ENCODE measurements at regions not wholly inside any gene's neighbourhood (a gene's known extent, or its start where the extent isn't known, plus 50 kb on each side); places are given as distances from the start of the nearest gene placed in this dataset.
"Not testable (repeated sequence)": the region's sequence is repeated elsewhere in the genome, so short reads cannot be mapped to it uniquely, and the experiment has no call there.

- Histone ChIP-seq H3K9ac (ENCODE audit: low read length) (no peak overlapping the region), H3K4me3 (ENCODE audit: low read depth, low read length) (no peak overlapping the region), H3K36me3 (ENCODE audit: control insufficient read depth, insufficient read depth, low read length) (no peaks in the 10 kb centered on the region), H3K27ac (ENCODE audit: low read depth, low read length) (no peak overlapping the region), H3K9me3 (ENCODE audit: control insufficient read depth, insufficient read depth, low read depth, low read length) (peaks cover 14% of the 10 kb centered on the region), H3K27me3 (ENCODE audit: control insufficient read depth, insufficient read depth, low read length) (no peaks in the 10 kb centered on the region), H3K4me1 (ENCODE audit: control insufficient read depth, insufficient read depth, low read length) (0 out of 2 replicates have a peak, but pooled peaks cover 7% of the 10 kb centered on the region)
Measured at GRCh38 chr5:166286832-166287231, 2004.6 kb upstream of the WWC1 start.

- Histone ChIP-seq H3K36me3 (ENCODE audit: control insufficient read depth, insufficient read depth, low read length) (no peaks in the 10 kb centered on the region), H3K4me3 (ENCODE audit: low read depth, low read length) (no peak overlapping the region), H3K27ac (ENCODE audit: low read depth, low read length) (no peak overlapping the region), H3K27me3 (ENCODE audit: control insufficient read depth, insufficient read depth, low read length) (no peaks in the 10 kb centered on the region), H3K9me3 (ENCODE audit: control insufficient read depth, insufficient read depth, low read depth, low read length) (peaks cover 14% of the 10 kb centered on the region), H3K4me1 (ENCODE audit: control insufficient read depth, insufficient read depth, low read length) (0 out of 2 replicates have a peak, but pooled peaks cover 7% of the 10 kb centered on the region), H3K9ac (ENCODE audit: low read length) (no peak overlapping the region)
Measured at GRCh38 chr5:166287866-166288265, 2003.6 kb upstream of the WWC1 start.

GRCh38 chr5:166291800-166292199 lies 1999.6 kb upstream of the WWC1 start:
- H3K27me3 ChIP-seq (ENCODE audit: control insufficient read depth, insufficient read depth, low read length); H3K4me1 ChIP-seq (ENCODE audit: control insufficient read depth, insufficient read depth, low read length); H3K4me3 ChIP-seq (ENCODE audit: low read depth, low read length); H3K27ac ChIP-seq (ENCODE audit: low read depth, low read length); H3K36me3 ChIP-seq (ENCODE audit: control insufficient read depth, insufficient read depth, low read length); H3K9ac ChIP-seq (ENCODE audit: low read length): not testable (repeated sequence)
- H3K9me3 ChIP-seq (ENCODE audit: control insufficient read depth, insufficient read depth, low read depth, low read length): peaks cover 14% of the 10 kb centered on the region

DNA sequence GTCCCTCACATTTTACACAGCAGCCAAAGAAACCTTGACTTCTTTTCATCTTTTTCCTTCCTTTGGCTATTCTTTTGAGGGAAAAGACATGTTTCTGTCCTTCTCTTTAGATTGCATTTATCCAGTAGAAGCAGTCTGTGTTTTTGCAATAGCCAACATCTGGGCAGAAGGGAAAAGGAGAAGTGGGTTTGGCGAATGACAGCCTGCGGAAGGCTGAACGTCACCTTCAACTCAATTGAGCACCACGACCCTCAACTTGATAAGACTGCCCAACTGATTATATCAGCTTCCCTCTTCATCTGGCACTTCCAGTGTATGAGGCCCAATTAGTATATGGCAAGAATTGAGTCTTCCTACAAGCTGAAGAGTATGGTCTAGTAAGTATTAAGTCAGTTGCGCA lies 1997.6 kb upstream of the WWC1 start:
- Histone ChIP-seq H3K9me3 (ENCODE audit: control insufficient read depth, insufficient read depth, low read depth, low read length) (peaks cover 14% of the 10 kb centered on the region), H3K4me1 (ENCODE audit: control insufficient read depth, insufficient read depth, low read length) (no peaks in the 10 kb centered on the region), H3K9ac (ENCODE audit: low read length) (no peak overlapping the region), H3K4me3 (ENCODE audit: low read depth, low read length) (no peak overlapping the region), H3K27me3 (ENCODE audit: control insufficient read depth, insufficient read depth, low read length) (no peaks in the 10 kb centered on the region), H3K36me3 (ENCODE audit: control insufficient read depth, insufficient read depth, low read length) (no peaks in the 10 kb centered on the region), H3K27ac (ENCODE audit: low read depth, low read length) (no peak overlapping the region)

DNA sequence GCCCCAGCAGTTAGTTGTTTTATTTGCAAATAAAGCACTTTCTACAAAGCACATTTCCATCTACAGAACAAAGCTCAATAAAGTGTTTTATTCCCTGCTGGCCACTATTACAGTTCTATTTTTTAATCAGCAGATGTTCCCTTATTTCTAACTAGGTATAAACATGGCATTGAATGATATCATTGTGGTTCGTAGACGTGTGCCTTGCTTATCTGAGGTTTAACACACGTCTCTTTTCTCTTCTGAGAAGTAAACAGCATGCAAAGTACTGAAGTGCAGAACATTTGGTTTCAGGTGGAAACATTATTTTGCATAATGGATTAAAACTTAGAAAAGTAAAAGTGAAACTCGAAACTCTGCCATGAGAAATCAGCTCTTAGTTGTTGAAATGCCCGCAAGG lies 1989.3 kb upstream of the WWC1 start:
- Histone ChIP-seq H3K4me1 (ENCODE audit: control insufficient read depth, insufficient read depth, low read length) (no peaks in the 10 kb centered on the region), H3K9ac (ENCODE audit: low read length) (no peak overlapping the region), H3K27ac (ENCODE audit: low read depth, low read length) (no peak overlapping the region), H3K36me3 (ENCODE audit: control insufficient read depth, insufficient read depth, low read length) (no peaks in the 10 kb centered on the region), H3K9me3 (ENCODE audit: control insufficient read depth, insufficient read depth, low read depth, low read length) (peaks cover 12% of the 10 kb centered on the region), H3K4me3 (ENCODE audit: low read depth, low read length) (no peak overlapping the region), H3K27me3 (ENCODE audit: control insufficient read depth, insufficient read depth, low read length) (no peaks in the 10 kb centered on the region)

DNA sequence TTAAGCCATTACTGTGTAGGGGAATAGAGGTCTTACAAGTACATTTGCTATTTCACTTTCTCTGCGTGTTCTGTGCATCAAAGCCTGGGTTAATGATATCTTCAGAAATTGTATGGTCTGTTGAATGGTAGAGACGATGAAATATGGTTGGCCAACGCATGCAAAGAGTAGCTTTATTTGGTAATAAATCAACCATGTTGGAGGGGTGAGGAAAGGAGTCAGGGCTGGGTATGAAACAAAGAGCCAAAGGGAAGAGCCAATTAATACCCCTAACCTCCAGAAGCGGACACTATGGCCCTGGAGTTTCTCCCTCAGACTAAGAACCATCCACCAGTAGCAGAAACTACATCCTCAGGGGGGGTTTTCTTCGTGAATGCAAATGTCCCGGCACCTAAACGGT lies 1974.0 kb upstream of the WWC1 start:
- no peaks in the 10 kb centered on the region for H3K36me3 ChIP-seq (ENCODE audit: control insufficient read depth, insufficient read depth, low read length)
- H3K4me1 ChIP-seq (ENCODE audit: control insufficient read depth, insufficient read depth, low read length): peaks cover 27% of the 10 kb centered on the region
- H3K27ac ChIP-seq (ENCODE audit: low read depth, low read length): no peak overlapping the region
- no peaks in the 10 kb centered on the region; the same call in 1 of the 2 replicates for H3K9me3 ChIP-seq (ENCODE audit: control insufficient read depth, insufficient read depth, low read depth, low read length)
- no peak overlapping the region for H3K4me3 ChIP-seq (ENCODE audit: low read depth, low read length)
- H3K9ac ChIP-seq (ENCODE audit: low read length): no peak overlapping the region
- peaks cover 6% of the 10 kb centered on the region; the same call in 1 of the 2 replicates for H3K27me3 ChIP-seq (ENCODE audit: control insufficient read depth, insufficient read depth, low read length)

GRCh38 chr5:166320920-166321480 lies 1970.4 kb upstream of the WWC1 start:
- H3K9ac ChIP-seq (ENCODE audit: low read length): no peak overlapping the region
- H3K27me3 ChIP-seq (ENCODE audit: control insufficient read depth, insufficient read depth, low read length): peaks cover 38% of the 10 kb centered on the region; the same call in 1 of the 2 replicates
- no peaks in the 10 kb centered on the region for H3K9me3 ChIP-seq (ENCODE audit: control insufficient read depth, insufficient read depth, low read depth, low read length)
- H3K27ac ChIP-seq (ENCODE audit: low read depth, low read length): no peak overlapping the region
- peaks cover 52% of the 10 kb centered on the region for H3K4me1 ChIP-seq (ENCODE audit: control insufficient read depth, insufficient read depth, low read length)
- no peak overlapping the region for H3K4me3 ChIP-seq (ENCODE audit: low read depth, low read length)
- H3K36me3 ChIP-seq (ENCODE audit: control insufficient read depth, insufficient read depth, low read length): no peaks in the 10 kb centered on the region

- Histone ChIP-seq H3K27ac (ENCODE audit: low read depth, low read length) (peak overlapping the region; percentile 7; the same call in 1 of the 2 replicates), H3K27me3 (ENCODE audit: control insufficient read depth, insufficient read depth, low read length) (peaks cover 44% of the 10 kb centered on the region; the same call in 1 of the 2 replicates), H3K4me1 (ENCODE audit: control insufficient read depth, insufficient read depth, low read length) (peaks cover 46% of the 10 kb centered on the region), H3K9ac (ENCODE audit: low read length) (peak overlapping the region; percentile 62), H3K36me3 (ENCODE audit: control insufficient read depth, insufficient read depth, low read length) (no peaks in the 10 kb centered on the region), H3K9me3 (ENCODE audit: control insufficient read depth, insufficient read depth, low read depth, low read length) (no peaks in the 10 kb centered on the region), H3K4me3 (ENCODE audit: low read depth, low read length) (peak overlapping the region; percentile 15)
Measured at GRCh38 chr5:166324372-166324771, 1967.1 kb upstream of the WWC1 start.

- Histone ChIP-seq H3K36me3 (ENCODE audit: control insufficient read depth, insufficient read depth, low read length) (no peaks in the 10 kb centered on the region), H3K9ac (ENCODE audit: low read length) (no peak overlapping the region), H3K9me3 (ENCODE audit: control insufficient read depth, insufficient read depth, low read depth, low read length) (no peaks in the 10 kb centered on the region), H3K4me1 (ENCODE audit: control insufficient read depth, insufficient read depth, low read length) (peaks cover 14% of the 10 kb centered on the region), H3K4me3 (ENCODE audit: low read depth, low read length) (no peak overlapping the region), H3K27ac (ENCODE audit: low read depth, low read length) (no peak overlapping the region), H3K27me3 (ENCODE audit: control insufficient read depth, insufficient read depth, low read length) (peaks cover 21% of the 10 kb centered on the region; the same call in 1 of the 2 replicates)
Measured at GRCh38 chr5:166329149-166329800, 1962.2 kb upstream of the WWC1 start.

DNA sequence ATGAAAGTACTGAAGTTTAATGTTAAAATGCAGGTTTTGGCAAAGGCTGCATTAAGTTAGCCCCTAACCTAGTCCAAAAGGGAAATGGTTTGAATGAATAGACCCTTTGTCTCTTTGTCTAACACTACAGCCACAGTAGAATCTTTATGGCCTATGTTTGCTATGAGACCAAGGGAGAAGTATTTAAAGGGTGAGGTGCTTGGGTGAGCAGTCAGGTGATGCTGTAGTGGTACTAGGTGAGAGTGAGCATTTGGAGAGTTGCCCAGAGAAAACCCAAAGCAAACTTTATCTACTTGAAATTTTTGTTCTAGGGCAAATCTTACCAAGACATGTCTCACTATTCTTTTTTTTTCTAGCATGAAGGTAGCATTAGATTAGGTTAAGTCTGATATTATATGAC lies 1961.4 kb upstream of the WWC1 start:
- H3K9ac ChIP-seq (ENCODE audit: low read length): no peak overlapping the region
- H3K27me3 ChIP-seq (ENCODE audit: control insufficient read depth, insufficient read depth, low read length): peaks cover 16% of the 10 kb centered on the region; the same call in 1 of the 2 replicates
- H3K27ac ChIP-seq (ENCODE audit: low read depth, low read length): no peak overlapping the region

GRCh38 chr5:166331521-166331920 lies 1959.9 kb upstream of the WWC1 start:
- no peak overlapping the region for H3K27ac ChIP-seq (ENCODE audit: low read depth, low read length)
- peaks cover 6% of the 10 kb centered on the region; the same call in 1 of the 2 replicates for H3K9me3 ChIP-seq (ENCODE audit: control insufficient read depth, insufficient read depth, low read depth, low read length)
- no peaks in the 10 kb centered on the region for H3K36me3 ChIP-seq (ENCODE audit: control insufficient read depth, insufficient read depth, low read length)
- no peak overlapping the region for H3K9ac ChIP-seq (ENCODE audit: low read length)
- no peaks in the 10 kb centered on the region for H3K4me1 ChIP-seq (ENCODE audit: control insufficient read depth, insufficient read depth, low read length)
- no peak overlapping the region for H3K4me3 ChIP-seq (ENCODE audit: low read depth, low read length)
- H3K27me3 ChIP-seq (ENCODE audit: control insufficient read depth, insufficient read depth, low read length): peaks cover 1% of the 10 kb centered on the region; the same call in 1 of the 2 replicates

More for the DNA sequence above, 1961.4 kb upstream of the WWC1 start:
- Histone ChIP-seq H3K4me1 (ENCODE audit: control insufficient read depth, insufficient read depth, low read length) (peaks cover 8% of the 10 kb centered on the region), H3K36me3 (ENCODE audit: control insufficient read depth, insufficient read depth, low read length) (no peaks in the 10 kb centered on the region), H3K9me3 (ENCODE audit: control insufficient read depth, insufficient read depth, low read depth, low read length) (no peaks in the 10 kb centered on the region), H3K4me3 (ENCODE audit: low read depth, low read length) (no peak overlapping the region)
